ENCODE measurements at regions not wholly inside any gene's neighbourhood (a gene's known extent, or its start where the extent isn't known, plus 50 kb on each side); places are given as distances from the start of the nearest gene placed in this dataset.
"Not testable (repeated sequence)": the region's sequence is repeated elsewhere in the genome, so short reads cannot be mapped to it uniquely, and the experiment has no call there.

- H3K27me3 Mint-ChIP-seq (ENCODE audit: low read depth), result no peaks in the 10 kb centered on the region
- ATAC-seq (replicated peaks in 1 of 2) (no peak), DNase-seq (no peak)
- H3K4me3 Mint-ChIP-seq, result no peak overlapping the region
- no peaks in the 10 kb centered on the region for H3K4me1 Mint-ChIP-seq (ENCODE audit: low read depth)
- H3K9me3 Mint-ChIP-seq, result no peaks in the 10 kb centered on the region
- no peaks in the 10 kb centered on the region for H3K36me3 Mint-ChIP-seq (ENCODE audit: insufficient read depth in 2 of 2)
- H3K27ac Mint-ChIP-seq, result no peak overlapping the region
These were observed 204.8 kb upstream of the COX10 start for GRCh38 chr17:13864521-13864920.

GRCh38 chr17:13865650-13866049 is 203.7 kb upstream of the COX10 start:
- no peak for ATAC-seq (replicated peaks in 1 of 2)

GRCh38 chr17:13869331-13869940 is 199.9 kb upstream of the COX10 start:
- Mint-ChIP-seq H3K4me3 (no peak overlapping the region), H3K27me3 (ENCODE audit: low read depth) (no peaks in the 10 kb centered on the region), H3K4me1 (ENCODE audit: low read depth) (no peaks in the 10 kb centered on the region), H3K27ac (no peak overlapping the region), H3K9me3 (peaks cover 2 to 4% of the 10 kb centered on the region in 2 donors), H3K36me3 (ENCODE audit: insufficient read depth in 2 of 2) (no peaks in the 10 kb centered on the region)
- ATAC-seq (replicated peaks in 1 of 2), result no peak
- no peak for DNase-seq

More at GRCh38 chr17:13865650-13866049, 203.7 kb upstream of the COX10 start:
- H3K9me3 Mint-ChIP-seq, result no peaks in the 10 kb centered on the region
- H3K4me1 Mint-ChIP-seq (ENCODE audit: low read depth), result no peaks in the 10 kb centered on the region
- H3K36me3 Mint-ChIP-seq (ENCODE audit: insufficient read depth in 2 of 2), result no peaks in the 10 kb centered on the region
- H3K27ac Mint-ChIP-seq, result no peak overlapping the region
- H3K4me3 Mint-ChIP-seq, result no peak overlapping the region
- no peaks in the 10 kb centered on the region for H3K27me3 Mint-ChIP-seq (ENCODE audit: low read depth)
- DNase-seq, result no peak

GRCh38 chr17:13871261-13871660 is 198.0 kb upstream of the COX10 start:
- Mint-ChIP-seq H3K27ac (no peak overlapping the region), H3K4me1 (ENCODE audit: low read depth) (no peaks in the 10 kb centered on the region), H3K36me3 (ENCODE audit: insufficient read depth in 2 of 2) (no peaks in the 10 kb centered on the region), H3K4me3 (no peak overlapping the region), H3K27me3 (ENCODE audit: low read depth) (no peaks in the 10 kb centered on the region), H3K9me3 (peaks cover 2 to 4% of the 10 kb centered on the region in 2 donors)
- DNase-seq (no peak), ATAC-seq (replicated peaks in 1 of 2) (no peak)

GRCh38 chr17:13874134-13874533 is 195.2 kb upstream of the COX10 start:
- no peaks in the 10 kb centered on the region for H3K27me3 Mint-ChIP-seq (ENCODE audit: low read depth)
- H3K27ac Mint-ChIP-seq, result no peak overlapping the region
- DNase-seq, result no peak
- H3K4me3 Mint-ChIP-seq, result no peak overlapping the region
- H3K36me3 Mint-ChIP-seq (ENCODE audit: insufficient read depth in 2 of 2), result no peaks in the 10 kb centered on the region
- peaks cover 2 to 4% of the 10 kb centered on the region in 2 donors for H3K9me3 Mint-ChIP-seq
- ATAC-seq (replicated peaks in 1 of 2), result no peak
- H3K4me1 Mint-ChIP-seq (ENCODE audit: low read depth), result no peaks in the 10 kb centered on the region

GRCh38 chr17:13874817-13875216 is 194.5 kb upstream of the COX10 start:
- Mint-ChIP-seq H3K27ac (no peak overlapping the region), H3K27me3 (ENCODE audit: low read depth) (no peaks in the 10 kb centered on the region), H3K9me3 (peaks cover 2 to 4% of the 10 kb centered on the region in 2 donors), H3K4me1 (ENCODE audit: low read depth) (no peaks in the 10 kb centered on the region), H3K36me3 (ENCODE audit: insufficient read depth in 2 of 2) (no peaks in the 10 kb centered on the region), H3K4me3 (no peak overlapping the region)
- no peak for DNase-seq
- no peak for ATAC-seq (replicated peaks in 1 of 2)

GRCh38 chr17:13879961-13880466 is 189.3 kb upstream of the COX10 start:
- ATAC-seq (replicated peaks in 1 of 2) (no peak), DNase-seq (no peak)
- Mint-ChIP-seq H3K4me3 (no peak overlapping the region), H3K4me1 (ENCODE audit: low read depth) (no peaks in the 10 kb centered on the region), H3K27ac (no peak overlapping the region), H3K9me3 (peaks cover 3 to 7% of the 10 kb centered on the region in 2 donors), H3K27me3 (ENCODE audit: low read depth) (no peaks in the 10 kb centered on the region), H3K36me3 (ENCODE audit: insufficient read depth in 2 of 2) (peaks cover 0 to 5% of the 10 kb centered on the region in 2 donors)

- Mint-ChIP-seq H3K27ac (no peak overlapping the region), H3K4me1 (ENCODE audit: low read depth) (no peaks in the 10 kb centered on the region), H3K36me3 (ENCODE audit: insufficient read depth in 2 of 2) (peaks cover 0 to 5% of the 10 kb centered on the region in 2 donors), H3K27me3 (ENCODE audit: low read depth) (no peaks in the 10 kb centered on the region), H3K4me3 (no peak overlapping the region), H3K9me3 (peaks cover 3 to 7% of the 10 kb centered on the region in 2 donors)
- ATAC-seq (replicated peaks in 1 of 2) (no peak), DNase-seq (no peak)
These were observed 185.6 kb upstream of the COX10 start for GRCh38 chr17:13883659-13884058.

GRCh38 chr17:13884347-13884746 is 185.0 kb upstream of the COX10 start:
- H3K36me3 Mint-ChIP-seq (ENCODE audit: insufficient read depth in 2 of 2), result peaks cover 0 to 5% of the 10 kb centered on the region in 2 donors
- H3K27me3 Mint-ChIP-seq (ENCODE audit: low read depth), result no peaks in the 10 kb centered on the region
- peaks cover 3 to 7% of the 10 kb centered on the region in 2 donors for H3K9me3 Mint-ChIP-seq
- ATAC-seq (replicated peaks in 1 of 2), result no peak
- DNase-seq, result no peak
- H3K4me1 Mint-ChIP-seq (ENCODE audit: low read depth), result no peaks in the 10 kb centered on the region
- H3K27ac Mint-ChIP-seq, result peak overlapping the region; percentile 34
- no peak overlapping the region for H3K4me3 Mint-ChIP-seq

- Mint-ChIP-seq H3K4me1 (ENCODE audit: low read depth) (no peaks in the 10 kb centered on the region), H3K4me3 (no peak overlapping the region), H3K36me3 (ENCODE audit: insufficient read depth in 2 of 2) (peaks cover 0 to 5% of the 10 kb centered on the region in 2 donors), H3K27ac (no peak overlapping the region), H3K9me3 (peaks cover 3 to 7% of the 10 kb centered on the region in 2 donors), H3K27me3 (ENCODE audit: low read depth) (no peaks in the 10 kb centered on the region)
- DNase-seq, result no peak
- no peak for ATAC-seq (replicated peaks in 1 of 2)
These were observed 183.8 kb upstream of the COX10 start for GRCh38 chr17:13885550-13885949.

- peaks cover 3 to 7% of the 10 kb centered on the region in 2 donors for H3K9me3 Mint-ChIP-seq
These were observed 183.1 kb upstream of the COX10 start for GRCh38 chr17:13885953-13886889.

GRCh38 chr17:13888056-13888609 is 181.2 kb upstream of the COX10 start:
- no peak for ATAC-seq (replicated peaks in 1 of 2)
- DNase-seq, result no peak
- no peaks in the 10 kb centered on the region for H3K27me3 Mint-ChIP-seq (ENCODE audit: low read depth)
- no peaks in the 10 kb centered on the region for H3K9me3 Mint-ChIP-seq
- H3K27ac Mint-ChIP-seq, result no peak overlapping the region
- H3K36me3 Mint-ChIP-seq (ENCODE audit: insufficient read depth in 2 of 2), result no peaks in the 10 kb centered on the region
- no peak overlapping the region for H3K4me3 Mint-ChIP-seq
- H3K4me1 Mint-ChIP-seq (ENCODE audit: low read depth), result no peaks in the 10 kb centered on the region

More at GRCh38 chr17:13885953-13886889, 183.1 kb upstream of the COX10 start:
- peaks cover 0 to 5% of the 10 kb centered on the region in 2 donors for H3K36me3 Mint-ChIP-seq (ENCODE audit: insufficient read depth in 2 of 2)
- H3K4me1 Mint-ChIP-seq (ENCODE audit: low read depth), result no peaks in the 10 kb centered on the region
- DNase-seq (no peak), ATAC-seq (replicated peaks in 1 of 2) (no peak)
- no peak overlapping the region for H3K4me3 Mint-ChIP-seq
- no peak overlapping the region for H3K27ac Mint-ChIP-seq
- no peaks in the 10 kb centered on the region for H3K27me3 Mint-ChIP-seq (ENCODE audit: low read depth)

GRCh38 chr17:13908971-13909370 is 160.3 kb upstream of the COX10 start:
- H3K36me3 Mint-ChIP-seq (ENCODE audit: insufficient read depth in 2 of 2); H3K27ac Mint-ChIP-seq; H3K27me3 Mint-ChIP-seq (ENCODE audit: low read depth); DNase-seq; H3K4me3 Mint-ChIP-seq; H3K4me1 Mint-ChIP-seq (ENCODE audit: low read depth); H3K9me3 Mint-ChIP-seq; ATAC-seq (replicated peaks in 1 of 2): not testable (repeated sequence)
